ENCODE measurements at regions not wholly inside any gene's neighbourhood (a gene's known extent, or its start where the extent isn't known, plus 50 kb on each side); places are given as distances from the start of the nearest gene placed in this dataset.

GRCh38 chr14:95611293-95611880 lies 74.8 kb upstream of the TCL1B start:
- H2AFZ ChIP-seq (ENCODE audit: insufficient read depth, low read depth, low read length, poor library complexity, severe bottlenecking), result no peak overlapping the region
- Mint-ChIP-seq H3K36me3 (no peaks in the 10 kb centered on the region), H3K9me3 (no peaks in the 10 kb centered on the region), H3K27ac (no peak overlapping the region), H3K27me3 (ENCODE audit: low read depth in 3 of 3) (peaks cover 7 to 18% (median 16%) of the 10 kb centered on the region in 3 donors), H3K4me3 (no peak overlapping the region), H3K4me1 (no peaks in the 10 kb centered on the region)
- intact Hi-C loops (cut with micrococcal nuclease), result no loop called here
- H3K36me3 ChIP-seq (replicated peaks in 1 of 2; ENCODE audit: control insufficient read depth in 1 of 2, insufficient read depth in 2 of 2, low read length in 2 of 2), result no peaks in the 10 kb centered on the region
- H3K79me2 ChIP-seq (ENCODE audit: insufficient read depth, low read length), result no peaks in the 10 kb centered on the region
- H3K4me2 ChIP-seq (replicated peaks; ENCODE audit: extremely low read depth, low read length, poor library complexity, severe bottlenecking), result no peak overlapping the region
- TF ChIP-seq CTCF (IDR thresholded peaks at IDR 0.05), result no peak
- H3K27me3 ChIP-seq (ENCODE audit: control insufficient read depth in 2 of 2, insufficient read depth in 2 of 2, low read length in 2 of 2), result no peaks in the 10 kb centered on the region
- 90% methylated on average over 4 of the region's 8 CpGs for WGBS (ENCODE audit: insufficient coverage)
- H4K20me1 ChIP-seq (ENCODE audit: insufficient read depth, low read length), result no peaks in the 10 kb centered on the region
- no peak for DNase-seq
- H3K9me3 ChIP-seq (replicated peaks in 1 of 2; ENCODE audit: control insufficient read depth in 1 of 2, insufficient read depth in 1 of 2, low read length in 2 of 2), result no peaks in the 10 kb centered on the region
- no peaks in the 10 kb centered on the region for H3K4me1 ChIP-seq (ENCODE audit: control insufficient read depth in 1 of 2, insufficient read depth in 2 of 2, low read length in 2 of 2)
- H3K9ac ChIP-seq (ENCODE audit: insufficient read depth, low read length, poor library complexity, severe bottlenecking), result no peak overlapping the region
- H3K4me3 ChIP-seq (replicated peaks in 1 of 3; ENCODE audit: low read depth in 2 of 3, low read length in 3 of 3), result no peak overlapping the region
- H3K27ac ChIP-seq (ENCODE audit: low read depth in 1 of 2, low read length in 2 of 2), result no peak overlapping the region

GRCh38 chr14:95614349-95614748 lies 71.9 kb upstream of the TCL1B start:
- WGBS (ENCODE audit: insufficient coverage), result 88% methylated on average over 2 of the region's 5 CpGs
- no peaks in the 10 kb centered on the region for H3K9me3 ChIP-seq (replicated peaks in 1 of 2; ENCODE audit: control insufficient read depth in 1 of 2, insufficient read depth in 1 of 2, low read length in 2 of 2)
- no peak overlapping the region for H3K9ac ChIP-seq (ENCODE audit: insufficient read depth, low read length, poor library complexity, severe bottlenecking)
- Mint-ChIP-seq H3K27me3 (ENCODE audit: low read depth in 3 of 3) (peaks cover 9 to 21% (median 18%) of the 10 kb centered on the region in 3 donors), H3K9me3 (peaks cover 0 to 3% (median 0%) of the 10 kb centered on the region in 7 donors), H3K36me3 (no peaks in the 10 kb centered on the region), H3K4me3 (no peak overlapping the region), H3K4me1 (no peaks in the 10 kb centered on the region), H3K27ac (no peak overlapping the region)
- no peaks in the 10 kb centered on the region for H3K27me3 ChIP-seq (ENCODE audit: control insufficient read depth in 2 of 2, insufficient read depth in 2 of 2, low read length in 2 of 2)
- no peak for DNase-seq
- H3K4me3 ChIP-seq (replicated peaks in 1 of 3; ENCODE audit: low read depth in 2 of 3, low read length in 3 of 3), result no peak overlapping the region
- no peaks in the 10 kb centered on the region for H4K20me1 ChIP-seq (ENCODE audit: insufficient read depth, low read length)
- no peak overlapping the region for H3K27ac ChIP-seq (ENCODE audit: low read depth in 1 of 2, low read length in 2 of 2)
- intact Hi-C loops (cut with micrococcal nuclease), result no loop called here
- no peak for TF ChIP-seq CTCF (IDR thresholded peaks at IDR 0.05)
- no peaks in the 10 kb centered on the region for H3K79me2 ChIP-seq (ENCODE audit: insufficient read depth, low read length)
- H2AFZ ChIP-seq (ENCODE audit: insufficient read depth, low read depth, low read length, poor library complexity, severe bottlenecking), result no peak overlapping the region
- no peaks in the 10 kb centered on the region for H3K36me3 ChIP-seq (replicated peaks in 1 of 2; ENCODE audit: control insufficient read depth in 1 of 2, insufficient read depth in 2 of 2, low read length in 2 of 2)
- H3K4me1 ChIP-seq (ENCODE audit: control insufficient read depth in 1 of 2, insufficient read depth in 2 of 2, low read length in 2 of 2), result no peaks in the 10 kb centered on the region
- H3K4me2 ChIP-seq (replicated peaks; ENCODE audit: extremely low read depth, low read length, poor library complexity, severe bottlenecking), result no peak overlapping the region
